BLaER1 (cell line): ENCODE measurements at regions not wholly inside any gene's neighbourhood (a gene's known extent, or its start where the extent isn't known, plus 50 kb on each side); places are given as distances from the start of the nearest gene placed in this dataset.
"Not testable (repeated sequence)": the region's sequence is repeated elsewhere in the genome, so short reads cannot be mapped to it uniquely, and the experiment has no call there.

Experiments used
- H3K27ac ChIP-seq: shearing (Covaris generic); formaldehyde crosslinking; 2 replicates; pipeline ENCODE4 v1.8.1; 2022
- H3K27me3 ChIP-seq: shearing (Covaris generic); formaldehyde crosslinking; 2 replicates; pipeline ENCODE4 v1.8.1; 2022
- H3K36me3 ChIP-seq: shearing (Covaris generic); formaldehyde crosslinking; 2 replicates; pipeline ENCODE4 v1.8.1; 2022
- H3K4me1 ChIP-seq: shearing (Covaris generic); formaldehyde crosslinking; 2 replicates; pipeline ENCODE4 v1.8.1; 2022
- H3K4me2 ChIP-seq: shearing (Covaris generic); formaldehyde crosslinking; 2 replicates; pipeline ENCODE4 v1.8.1; 2022
- H3K4me3 ChIP-seq: shearing (Covaris generic); formaldehyde crosslinking; 2 replicates; pipeline ENCODE4 v1.8.1; 2022
- H3K9ac ChIP-seq: shearing (Covaris generic); formaldehyde crosslinking; 2 replicates; pipeline ENCODE4 v1.8.1; 2022
- H3K9me3 ChIP-seq: shearing (Covaris generic); formaldehyde crosslinking; 2 replicates; pipeline ENCODE4 v1.8.1; 2022
- H4K20me1 ChIP-seq: shearing (Covaris generic); formaldehyde crosslinking; 2 replicates; pipeline ENCODE4 v1.8.1; 2022
- Cebpa-rat ChIP-seq: shearing (Covaris generic); IDR thresholded peaks from 2 replicates; pipeline ENCODE4 v1.8.1; 2022

GRCh38 chr6:4641461-4641860 lies 134.7 kb upstream of the CDYL start:
- peaks cover 8% of the 10 kb centered on the region; the same call in 1 of the 2 replicates for H3K9me3 ChIP-seq
- no peak overlapping the region for H3K9ac ChIP-seq
- H3K4me3 ChIP-seq, result no peak overlapping the region
- TF ChIP-seq Cebpa-rat, result no peak
- H3K4me2 ChIP-seq, result no peak overlapping the region
- no peaks in the 10 kb centered on the region for H4K20me1 ChIP-seq
- H3K27ac ChIP-seq, result no peak overlapping the region
- no peaks in the 10 kb centered on the region for H3K36me3 ChIP-seq
- no peaks in the 10 kb centered on the region for H3K27me3 ChIP-seq
- peaks cover 6% of the 10 kb centered on the region for H3K4me1 ChIP-seq

GRCh38 chr6:4640139-4640538 lies 136.1 kb upstream of the CDYL start:
- no peak for TF ChIP-seq Cebpa-rat
- no peaks in the 10 kb centered on the region for H3K4me1 ChIP-seq
- H3K27me3 ChIP-seq, result no peaks in the 10 kb centered on the region
- no peak overlapping the region for H3K27ac ChIP-seq
- H3K9ac ChIP-seq, result no peak overlapping the region
- H3K9me3 ChIP-seq, result peaks cover 8% of the 10 kb centered on the region; the same call in 1 of the 2 replicates
- H3K4me3 ChIP-seq, result no peak overlapping the region
- no peak overlapping the region for H3K4me2 ChIP-seq
- no peaks in the 10 kb centered on the region for H4K20me1 ChIP-seq
- no peaks in the 10 kb centered on the region for H3K36me3 ChIP-seq

GRCh38 chr6:4638641-4639040 lies 137.6 kb upstream of the CDYL start:
- Histone ChIP-seq H3K9me3 (peaks cover 8% of the 10 kb centered on the region; the same call in 1 of the 2 replicates), H3K36me3 (no peaks in the 10 kb centered on the region), H3K9ac (no peak overlapping the region), H3K4me3 (no peak overlapping the region), H3K4me2 (no peak overlapping the region), H4K20me1 (no peaks in the 10 kb centered on the region), H3K27ac (no peak overlapping the region), H3K27me3 (no peaks in the 10 kb centered on the region), H3K4me1 (no peaks in the 10 kb centered on the region)
- no peak for TF ChIP-seq Cebpa-rat

GRCh38 chr6:4637691-4638433 lies 138.3 kb upstream of the CDYL start:
- Histone ChIP-seq H4K20me1 (no peaks in the 10 kb centered on the region), H3K9me3 (peaks cover 8% of the 10 kb centered on the region; the same call in 1 of the 2 replicates), H3K9ac (no peak overlapping the region), H3K36me3 (no peaks in the 10 kb centered on the region), H3K27me3 (no peaks in the 10 kb centered on the region), H3K4me2 (no peak overlapping the region), H3K4me1 (no peaks in the 10 kb centered on the region), H3K27ac (no peak overlapping the region), H3K4me3 (no peak overlapping the region)
- TF ChIP-seq Cebpa-rat, result no peak

GRCh38 chr6:4636881-4637224 lies 139.4 kb upstream of the CDYL start:
- Histone ChIP-seq H3K27ac (no peak overlapping the region), H3K9me3 (0 out of 2 replicates have a peak, but pooled peaks cover 1% of the 10 kb centered on the region), H3K4me2 (no peak overlapping the region), H3K4me1 (no peaks in the 10 kb centered on the region), H3K4me3 (no peak overlapping the region), H4K20me1 (no peaks in the 10 kb centered on the region), H3K36me3 (no peaks in the 10 kb centered on the region), H3K27me3 (no peaks in the 10 kb centered on the region), H3K9ac (no peak overlapping the region)
- no peak for TF ChIP-seq Cebpa-rat

- H3K4me2 ChIP-seq, result no peak overlapping the region
- TF ChIP-seq Cebpa-rat, result no peak
- no peaks in the 10 kb centered on the region for H3K36me3 ChIP-seq
- H3K27ac ChIP-seq, result no peak overlapping the region
- no peak overlapping the region for H3K9ac ChIP-seq
- 0 out of 2 replicates have a peak, but pooled peaks cover under 1% of the 10 kb centered on the region for H3K9me3 ChIP-seq
- H3K27me3 ChIP-seq, result no peaks in the 10 kb centered on the region
- H3K4me3 ChIP-seq, result no peak overlapping the region
- H4K20me1 ChIP-seq, result no peaks in the 10 kb centered on the region
- no peaks in the 10 kb centered on the region for H3K4me1 ChIP-seq
Observed at GRCh38 chr6:4636191-4636880, 139.9 kb upstream of the CDYL start.

GRCh38 chr6:4635666-4636065 lies 140.5 kb upstream of the CDYL start:
- Histone ChIP-seq H3K27ac (no peak overlapping the region), H3K9me3 (peaks cover 7% of the 10 kb centered on the region), H4K20me1 (no peaks in the 10 kb centered on the region), H3K36me3 (no peaks in the 10 kb centered on the region), H3K4me2 (no peak overlapping the region), H3K4me3 (no peak overlapping the region), H3K4me1 (no peaks in the 10 kb centered on the region), H3K9ac (no peak overlapping the region), H3K27me3 (no peaks in the 10 kb centered on the region)
- no peak for TF ChIP-seq Cebpa-rat

- H3K4me3 ChIP-seq, result no peak overlapping the region
- H3K9ac ChIP-seq, result no peak overlapping the region
- H3K27ac ChIP-seq, result no peak overlapping the region
- no peaks in the 10 kb centered on the region for H3K36me3 ChIP-seq
- H3K27me3 ChIP-seq, result no peaks in the 10 kb centered on the region
- no peak overlapping the region for H3K4me2 ChIP-seq
- H3K9me3 ChIP-seq, result peaks cover 30% of the 10 kb centered on the region
- no peaks in the 10 kb centered on the region for H4K20me1 ChIP-seq
- H3K4me1 ChIP-seq, result no peaks in the 10 kb centered on the region
- no peak for TF ChIP-seq Cebpa-rat
Observed at GRCh38 chr6:4632421-4632820, 143.8 kb upstream of the CDYL start.

GRCh38 chr6:4629789-4630188 lies 146.4 kb upstream of the CDYL start:
- not testable (repeated sequence) for H3K9ac ChIP-seq, H3K4me2 ChIP-seq, H3K27ac ChIP-seq, H4K20me1 ChIP-seq, H3K4me3 ChIP-seq, H3K27me3 ChIP-seq, H3K36me3 ChIP-seq, H3K4me1 ChIP-seq
- peaks cover 30% of the 10 kb centered on the region for H3K9me3 ChIP-seq

- Histone ChIP-seq H3K27me3 (no peaks in the 10 kb centered on the region), H3K27ac (no peak overlapping the region), H3K9me3 (peaks cover 22% of the 10 kb centered on the region), H3K36me3 (no peaks in the 10 kb centered on the region), H4K20me1 (no peaks in the 10 kb centered on the region), H3K4me3 (no peak overlapping the region), H3K4me2 (no peak overlapping the region), H3K4me1 (no peaks in the 10 kb centered on the region), H3K9ac (no peak overlapping the region)
- TF ChIP-seq Cebpa-rat, result peak; percentile 18; the same call in 1 of the 2 replicates
Observed at GRCh38 chr6:4625557-4625956, 150.6 kb upstream of the CDYL start.
